ENCODE measurements at regions not wholly inside any gene's neighbourhood (a gene's known extent, or its start where the extent isn't known, plus 50 kb on each side); places are given as distances from the start of the nearest gene placed in this dataset.
"Not testable (repeated sequence)": the region's sequence is repeated elsewhere in the genome, so short reads cannot be mapped to it uniquely, and the experiment has no call there.

DNA sequence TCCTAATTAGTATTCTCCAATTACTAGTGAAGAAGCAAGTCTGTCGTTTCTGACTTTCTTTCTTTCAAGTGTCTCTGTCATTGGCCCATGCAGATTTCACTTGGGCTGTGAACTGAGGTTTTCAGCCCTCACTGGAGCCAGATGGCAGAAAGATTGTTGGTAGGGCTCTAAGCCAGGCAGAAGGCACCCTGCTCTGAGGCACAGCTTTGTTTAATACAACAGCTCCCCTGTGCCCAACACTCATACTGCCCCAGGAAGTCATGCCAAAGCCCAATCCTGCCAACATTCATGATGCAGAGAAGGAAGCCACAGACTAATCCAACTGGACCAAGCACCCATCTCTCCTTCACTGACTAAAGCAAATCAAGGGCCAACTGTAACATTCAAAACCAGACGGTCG lies 117.1 kb upstream of the FRG1 start:
- no peak for DNase-seq

DNA sequence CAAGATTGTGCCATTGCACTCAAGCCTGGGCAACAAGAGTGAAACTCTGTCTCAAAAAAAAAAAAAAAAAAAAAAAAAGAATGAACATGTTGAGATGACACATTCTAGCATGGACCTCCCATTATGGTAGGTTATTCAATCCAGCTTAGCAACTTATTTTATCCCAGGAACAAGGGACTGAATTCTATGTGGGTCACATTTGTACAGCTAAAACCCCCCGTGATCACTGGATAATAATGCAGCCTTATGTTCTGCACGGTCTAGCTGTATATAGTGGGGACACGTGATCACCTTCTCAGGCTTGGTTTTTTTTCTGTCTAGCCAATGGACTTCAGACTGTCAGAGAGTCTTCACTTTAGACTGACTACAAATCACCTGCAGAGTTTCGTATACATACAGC lies 115.2 kb upstream of the FRG1 start:
- DNase-seq, result no peak

DNA sequence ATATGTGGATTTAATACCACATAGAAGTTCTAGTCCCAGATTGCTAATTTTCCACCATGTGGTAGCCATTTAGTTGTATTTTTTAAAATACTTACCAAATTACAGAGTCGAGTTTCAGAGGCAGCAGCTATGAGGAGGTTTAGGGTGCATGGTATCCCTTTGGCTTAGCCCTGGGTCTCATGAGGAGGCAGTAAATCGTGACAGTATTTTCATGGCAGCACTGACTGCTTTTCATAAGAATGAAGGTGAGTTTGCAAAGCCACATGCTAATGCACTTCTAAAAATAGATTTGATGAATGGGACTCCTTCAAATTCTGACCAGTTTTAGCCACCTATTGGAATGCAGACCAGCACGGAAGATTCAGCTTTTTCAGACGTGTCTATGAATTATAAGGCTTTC lies 114.0 kb upstream of the FRG1 start:
- DNase-seq, result no peak

DNA sequence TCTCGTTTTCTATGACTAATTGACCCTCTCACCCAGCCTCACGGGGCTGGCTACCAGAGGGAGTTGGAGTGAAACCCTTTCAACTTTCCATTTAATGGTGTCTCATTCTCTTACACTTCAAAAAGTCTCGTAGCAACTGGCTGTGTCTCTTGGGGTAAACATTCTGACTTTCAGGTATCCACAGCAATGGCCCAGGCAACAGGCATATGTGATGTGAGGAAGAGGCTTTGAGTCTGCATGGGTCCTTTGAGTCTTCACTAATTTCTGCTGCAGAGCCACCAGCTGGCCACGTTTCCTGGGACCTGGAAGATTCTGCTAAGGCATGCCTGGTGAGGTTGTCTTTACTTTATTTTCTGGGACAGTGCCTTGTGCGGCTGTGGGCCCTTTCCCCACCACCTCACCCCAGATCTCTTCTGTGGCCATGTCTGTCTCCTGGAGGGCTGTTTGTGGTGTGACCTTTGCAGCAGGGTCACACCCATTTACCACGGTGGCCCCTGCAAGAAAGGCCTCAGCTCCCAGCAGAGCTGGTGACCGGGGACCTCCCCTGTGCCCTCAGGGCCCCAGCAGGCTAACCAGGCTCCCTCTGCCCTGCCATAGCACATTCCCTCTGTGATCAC lies 112.5 kb upstream of the FRG1 start:
- no peak for DNase-seq

DNA sequence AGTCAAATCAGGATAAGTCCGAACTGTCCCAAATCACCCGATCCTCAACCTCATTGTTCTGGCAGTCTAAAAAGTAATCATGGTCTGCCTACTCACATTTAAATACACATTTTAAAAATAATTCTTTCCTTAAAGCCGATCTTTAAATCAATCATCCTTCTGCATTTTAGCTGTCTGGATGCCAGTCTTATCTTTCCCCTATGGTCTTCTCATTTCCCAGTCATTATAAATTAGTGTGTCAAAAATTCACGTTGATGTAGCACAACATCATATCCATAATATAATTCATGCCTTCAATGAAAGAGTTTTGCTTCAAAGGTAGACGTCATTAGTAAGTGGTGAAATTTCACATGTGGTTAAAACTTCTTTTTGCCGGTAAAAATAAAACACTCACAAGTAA lies 108.1 kb upstream of the FRG1 start:
- DNase-seq, result no peak

DNA sequence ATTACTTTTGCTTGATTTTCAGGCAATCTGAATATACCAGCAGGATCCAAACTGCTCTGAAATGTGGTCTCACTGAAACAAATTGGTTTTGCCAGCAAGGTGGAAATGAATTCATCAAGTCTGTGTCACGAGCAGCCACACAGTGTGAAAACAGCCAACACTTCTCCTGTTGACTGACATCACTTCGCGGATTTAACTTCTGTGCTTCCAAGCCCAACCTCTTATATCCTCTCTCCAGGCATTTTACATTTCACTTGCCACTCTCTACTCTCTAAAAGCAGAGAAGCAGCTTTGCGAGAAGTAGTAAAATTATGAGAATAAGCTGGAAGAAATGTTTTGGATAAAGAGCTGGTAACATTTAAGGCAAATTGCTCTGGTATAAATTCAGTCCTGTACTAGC lies 106.1 kb upstream of the FRG1 start:
- DNase-seq, result no peak

DNA sequence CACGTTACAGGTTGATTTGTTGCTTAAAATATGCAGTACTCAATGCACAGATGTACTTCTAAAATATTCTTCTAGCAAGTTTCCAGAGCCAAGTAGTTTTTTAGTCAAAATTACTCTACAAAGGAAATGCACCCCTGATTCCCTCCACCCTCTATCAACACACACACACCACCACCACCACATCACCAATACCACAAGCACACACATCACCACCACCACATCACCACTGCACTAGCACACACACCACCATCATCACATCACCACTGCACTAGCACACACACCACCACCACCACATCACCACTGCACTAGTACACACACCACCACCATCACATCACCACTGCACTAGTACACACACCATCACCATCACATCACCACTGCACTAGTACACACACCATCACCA lies 105.2 kb upstream of the FRG1 start:
- DNase-seq, result no peak

DNA sequence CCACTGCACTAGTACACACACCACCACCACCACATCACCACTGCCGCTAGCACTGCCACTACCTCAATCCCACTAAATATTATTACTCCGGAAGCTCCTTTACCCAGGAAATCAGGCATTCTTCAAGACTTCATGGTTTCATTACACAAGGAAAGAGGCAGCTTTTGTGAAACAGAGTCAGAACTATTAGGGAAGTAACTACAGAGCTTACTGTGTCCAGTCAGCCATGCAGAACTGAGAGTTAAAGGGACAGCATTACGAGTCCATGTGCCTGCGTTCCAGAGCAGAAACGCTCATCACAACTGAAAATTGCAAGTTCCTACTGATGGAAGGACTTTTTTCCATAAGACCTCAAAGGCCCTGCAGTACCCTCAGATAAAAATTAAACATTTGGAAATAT lies 103.2 kb upstream of the FRG1 start:
- DNase-seq, result no peak

DNA sequence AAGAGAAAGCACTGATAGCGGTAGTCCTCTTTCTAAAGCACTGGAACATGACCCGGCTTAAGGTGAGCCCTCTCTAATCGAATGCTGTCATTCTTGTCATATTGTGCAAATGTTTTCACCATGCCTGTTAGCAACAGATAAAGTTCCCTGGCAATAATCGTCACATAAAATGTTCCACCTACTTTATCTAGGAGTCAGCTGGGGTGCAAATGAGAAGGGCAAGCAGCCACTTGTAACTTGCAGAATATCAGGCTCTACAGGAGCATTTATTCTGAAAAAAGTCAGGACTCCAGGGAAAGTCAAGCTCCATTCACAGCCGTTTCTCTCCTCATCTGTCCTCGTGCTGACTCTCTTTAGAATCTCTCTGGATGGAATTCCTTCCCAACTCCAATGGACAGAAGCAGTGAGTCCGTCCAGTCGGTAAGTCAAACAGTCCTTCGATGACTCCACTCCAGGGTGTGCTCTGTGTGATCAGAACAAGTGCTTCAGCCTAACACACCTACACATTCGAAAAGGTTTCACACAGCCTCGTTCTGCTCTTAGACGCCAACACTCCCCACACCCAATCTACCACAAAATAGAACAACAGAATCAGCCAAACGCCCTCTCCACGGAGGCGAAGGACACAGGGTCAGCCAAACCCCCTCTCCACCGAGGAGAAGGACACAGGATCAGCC lies 101.7 kb upstream of the FRG1 start:
- no peak for DNase-seq

DNA sequence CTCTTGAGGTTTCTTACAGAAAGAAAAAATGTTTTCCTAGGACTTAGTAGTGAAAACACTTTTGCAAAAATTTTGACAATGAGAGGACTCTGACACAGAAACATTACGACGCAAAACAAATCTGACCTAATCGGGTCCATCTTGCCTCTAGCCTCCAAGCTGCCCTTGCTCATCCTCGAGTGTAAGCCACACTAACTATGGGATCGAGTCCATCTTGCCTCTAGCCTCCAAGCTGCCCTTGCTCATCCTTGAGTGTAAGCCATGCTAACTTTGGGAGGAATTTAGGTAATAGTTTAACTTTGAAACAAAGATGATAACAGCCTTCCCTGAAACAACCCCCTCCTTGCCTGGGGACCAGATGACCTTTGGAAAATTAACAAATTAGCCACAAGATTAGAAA lies 100.3 kb upstream of the FRG1 start:
- no peak for DNase-seq

DNA sequence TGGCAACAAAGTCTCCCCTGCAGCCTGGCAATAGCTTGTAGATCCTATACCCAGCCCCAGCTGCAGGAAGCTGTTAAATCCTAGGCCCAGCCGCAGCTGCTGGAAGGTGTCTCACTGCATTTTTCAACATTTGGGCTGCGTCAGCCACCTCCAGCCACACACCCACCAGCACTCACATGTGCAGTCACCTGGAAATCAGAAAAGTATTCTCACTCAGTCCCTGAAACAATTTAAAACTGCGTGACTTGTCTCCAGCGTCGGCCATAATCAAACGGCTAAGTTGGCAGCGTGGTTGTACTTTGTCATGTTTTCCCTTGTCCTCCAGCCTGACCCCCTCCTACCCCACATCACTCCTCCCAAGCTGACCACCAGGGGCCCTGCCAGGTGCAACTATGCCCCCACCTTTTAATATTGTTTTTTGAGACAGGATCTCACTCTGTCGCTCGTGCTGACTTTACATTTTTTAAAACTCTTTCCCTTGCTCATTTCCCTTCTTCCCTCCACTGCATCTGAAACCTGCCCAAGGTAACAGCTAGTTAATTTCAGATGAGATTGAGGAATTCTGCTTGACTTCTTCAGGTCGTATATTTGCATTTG lies 97.2 kb upstream of the FRG1 start:
- DNase-seq, result no peak

DNA sequence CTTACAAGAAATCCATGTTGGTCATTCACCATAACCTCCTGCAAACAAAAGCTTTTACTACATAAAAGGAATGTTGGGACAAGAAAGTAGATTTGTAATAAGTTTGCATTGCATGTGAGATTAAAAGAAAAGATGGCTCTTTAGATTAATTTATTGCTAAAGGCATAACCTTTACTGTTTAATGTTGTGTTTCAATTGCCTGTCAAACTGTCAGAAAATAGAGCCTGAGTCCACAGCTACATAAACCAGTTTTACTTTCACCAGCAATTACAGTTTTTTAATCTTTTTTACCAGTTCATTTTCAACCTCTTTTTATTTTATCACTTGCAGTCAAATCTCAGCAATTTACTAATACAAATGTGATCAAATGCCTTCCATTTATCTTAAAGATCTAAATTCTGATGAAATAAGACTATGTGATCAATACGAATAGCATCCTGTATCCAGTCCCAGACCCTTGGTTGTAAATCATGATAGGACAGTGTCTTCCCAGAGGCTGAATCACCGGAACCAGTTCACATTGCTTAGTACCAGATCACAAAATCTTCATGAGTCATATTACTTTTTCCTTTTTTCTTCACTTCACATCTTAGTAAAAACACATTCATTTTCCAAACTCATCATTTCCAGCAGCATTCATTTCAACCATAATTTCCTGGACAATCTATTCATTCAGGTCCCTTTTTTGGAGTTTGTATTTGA lies 95.4 kb upstream of the FRG1 start:
- DNase-seq, result no peak

DNA sequence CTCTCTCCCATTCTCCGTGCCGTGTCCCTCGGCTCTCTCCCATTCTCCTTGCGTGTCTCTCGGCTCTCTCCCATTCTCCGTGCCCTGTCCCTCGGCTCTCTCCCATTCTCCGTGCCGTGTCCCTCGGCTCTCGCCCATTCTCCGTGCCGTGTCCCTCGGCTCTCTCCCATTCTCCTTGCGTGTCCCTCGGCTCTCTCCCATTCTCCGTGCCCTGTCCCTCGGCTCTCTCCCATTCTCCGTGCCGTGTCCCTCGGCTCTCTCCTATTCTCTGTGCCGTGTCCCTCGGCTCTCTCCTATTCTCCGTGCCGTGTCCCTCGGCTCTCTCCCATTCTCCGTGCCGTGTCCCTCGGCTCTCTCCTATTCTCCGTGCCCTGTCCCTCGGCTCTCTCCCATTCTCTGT lies 94.6 kb upstream of the FRG1 start:
- not testable (repeated sequence) for DNase-seq

DNA sequence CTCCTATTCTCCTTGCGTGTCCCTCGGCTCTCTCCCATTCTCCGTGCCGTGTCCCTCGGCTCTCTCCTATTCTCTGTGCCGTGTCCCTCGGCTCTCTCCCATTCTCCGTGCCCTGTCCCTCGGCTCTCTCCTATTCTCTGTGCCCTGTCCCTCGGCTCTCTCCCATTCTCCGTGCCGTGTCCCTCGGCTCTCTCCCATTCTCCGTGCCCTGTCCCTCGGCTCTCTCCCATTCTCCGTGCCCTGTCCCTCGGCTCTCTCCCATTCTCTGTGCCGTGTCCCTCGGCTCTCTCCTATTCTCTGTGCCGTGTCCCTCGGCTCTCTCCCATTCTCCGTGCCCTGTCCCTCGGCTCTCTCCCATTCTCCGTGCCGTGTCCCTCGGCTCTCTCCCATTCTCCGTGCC lies 94.1 kb upstream of the FRG1 start:
- DNase-seq, result not testable (repeated sequence)

DNA sequence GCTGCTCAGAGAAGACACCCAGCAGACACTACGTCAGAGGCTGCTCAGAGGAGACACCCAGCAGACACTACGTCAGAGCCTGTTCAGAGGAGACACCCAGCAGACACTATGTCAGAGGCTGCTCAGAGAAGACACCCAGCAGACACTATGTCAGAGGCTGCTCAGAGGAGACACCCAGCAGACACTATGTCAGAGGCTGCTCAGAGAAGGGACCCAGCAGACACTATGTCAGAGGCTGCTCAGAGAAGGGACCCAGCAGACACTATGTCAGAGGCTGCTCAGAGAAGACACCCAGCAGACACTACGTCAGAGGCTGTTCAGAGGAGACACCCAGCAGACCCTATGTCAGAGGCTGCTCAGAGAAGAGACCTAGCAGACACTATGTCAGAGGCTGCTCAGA lies 92.0 kb upstream of the FRG1 start:
- not testable (repeated sequence) for DNase-seq

DNA sequence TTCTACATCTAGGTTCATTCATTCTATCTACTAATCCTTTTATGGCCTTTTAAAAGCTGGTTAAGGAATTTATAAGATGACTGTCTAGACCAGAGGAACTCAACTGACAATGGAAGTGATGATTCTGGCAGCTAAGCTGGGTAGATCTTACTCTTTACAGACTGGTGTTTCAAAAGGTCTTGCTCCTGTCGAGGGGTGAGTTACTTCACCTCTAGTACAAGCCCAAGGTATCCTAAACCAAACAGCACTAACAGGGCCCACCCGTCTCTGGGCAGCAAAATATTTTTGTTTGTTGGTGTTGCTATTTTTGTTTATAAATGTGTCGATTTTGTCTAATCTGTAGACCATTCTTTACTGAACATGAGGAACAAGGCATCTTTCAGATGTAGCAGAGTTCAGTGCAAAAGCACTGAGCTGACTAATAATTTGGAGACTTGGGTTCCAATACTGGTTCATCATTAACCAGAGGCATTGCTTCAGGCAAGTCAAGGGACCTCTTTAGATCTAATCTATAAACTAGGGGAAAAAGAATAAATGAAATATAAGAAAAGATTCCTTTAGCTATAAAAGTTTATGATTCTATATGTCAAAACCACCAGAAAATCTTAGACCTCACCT lies 90.3 kb upstream of the FRG1 start:
- DNase-seq, result no peak

DNA sequence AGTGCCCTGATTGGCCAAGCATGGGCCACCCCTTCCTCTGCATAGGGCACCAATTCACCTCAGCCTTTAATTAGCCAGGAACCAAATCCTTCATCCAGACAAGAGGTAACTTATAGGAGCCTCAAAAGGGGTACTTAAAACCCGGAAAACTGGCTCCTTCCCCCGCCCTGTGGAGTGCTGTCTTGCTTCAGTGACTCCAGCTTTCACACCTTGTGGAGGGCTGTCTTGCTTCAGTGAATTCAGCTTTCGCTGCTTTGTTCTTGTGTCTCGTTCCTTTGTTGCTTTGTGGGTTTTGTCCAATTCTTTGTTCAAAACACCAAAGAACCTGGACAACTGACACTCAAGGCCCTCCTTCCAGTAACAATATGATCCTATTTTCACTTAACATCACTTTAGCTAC lies 82.2 kb upstream of the FRG1 start:
- no peak for DNase-seq

DNA sequence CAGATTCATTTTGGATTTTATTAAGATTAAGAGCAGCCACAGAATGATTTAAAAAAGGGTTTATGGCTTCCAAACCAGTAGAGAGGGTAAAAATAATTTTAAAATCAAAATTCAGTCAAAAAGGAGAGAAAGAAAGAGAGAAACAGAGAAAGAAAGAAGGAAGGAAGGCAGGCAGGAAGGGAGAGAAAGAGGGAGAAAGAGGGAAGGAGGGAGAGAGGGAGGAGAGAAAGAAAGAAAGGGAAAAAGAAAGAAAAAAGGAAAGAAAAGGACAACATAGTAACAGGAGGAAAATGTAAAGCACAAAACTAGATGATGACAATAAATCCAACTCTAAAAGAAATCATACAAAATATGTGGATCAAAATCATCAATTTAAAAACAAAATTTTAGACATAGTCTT lies 79.6 kb upstream of the FRG1 start:
- DNase-seq, result no peak

DNA sequence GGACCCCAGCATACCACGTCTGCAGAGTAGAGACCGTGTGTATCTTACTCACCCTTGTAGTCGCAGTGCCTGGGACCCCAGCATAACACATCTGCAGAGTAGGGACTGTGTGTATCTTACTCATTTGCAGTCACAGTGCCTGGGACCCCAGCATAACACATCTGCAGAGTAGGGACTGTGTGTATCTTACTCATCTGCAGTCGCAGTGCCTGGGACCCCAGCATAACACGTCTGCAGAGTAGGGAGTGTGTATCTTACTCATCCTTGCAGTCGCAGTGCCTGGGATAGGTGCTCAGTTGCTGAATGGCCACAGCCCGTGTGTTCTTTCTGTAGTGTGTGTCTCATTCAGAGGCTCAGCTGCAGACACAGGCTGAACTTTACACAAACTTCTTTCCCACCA lies 71.4 kb upstream of the FRG1 start:
- DNase-seq, result no peak

DNA sequence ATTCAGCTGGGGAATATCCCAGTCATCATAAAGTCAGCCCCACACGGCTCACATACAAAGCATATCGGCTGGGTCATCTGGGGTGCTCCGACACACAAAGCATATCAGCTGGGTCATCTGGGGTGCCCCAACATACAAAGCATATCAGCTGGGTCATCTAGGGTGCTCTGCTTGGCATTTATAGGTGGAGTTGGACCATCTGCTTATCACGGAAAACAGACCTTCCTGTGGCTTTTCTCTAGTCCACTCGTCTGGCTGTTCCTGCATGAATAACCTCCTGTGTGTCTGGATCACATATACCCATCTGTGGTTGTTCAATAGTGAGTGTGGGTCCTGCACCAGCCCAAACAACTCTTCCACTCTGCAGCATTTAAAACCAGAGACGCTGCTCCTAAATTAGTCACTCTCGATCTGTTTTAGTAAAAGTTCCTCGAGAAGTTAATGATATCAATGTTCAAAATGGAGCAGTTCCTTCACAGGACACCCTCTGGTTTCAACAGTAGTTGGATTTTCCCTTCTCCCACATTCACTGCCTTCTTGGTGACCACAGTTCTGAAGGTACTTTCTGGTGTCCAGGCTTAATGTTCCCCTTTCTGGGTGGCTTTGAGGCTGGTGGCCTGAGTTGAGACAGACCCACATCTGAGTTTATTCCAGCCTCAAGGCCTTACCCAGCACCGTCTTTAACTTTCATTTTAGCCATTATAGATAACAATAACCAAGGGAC lies 70.0 kb upstream of the FRG1 start:
- DNase-seq, result no peak

DNA sequence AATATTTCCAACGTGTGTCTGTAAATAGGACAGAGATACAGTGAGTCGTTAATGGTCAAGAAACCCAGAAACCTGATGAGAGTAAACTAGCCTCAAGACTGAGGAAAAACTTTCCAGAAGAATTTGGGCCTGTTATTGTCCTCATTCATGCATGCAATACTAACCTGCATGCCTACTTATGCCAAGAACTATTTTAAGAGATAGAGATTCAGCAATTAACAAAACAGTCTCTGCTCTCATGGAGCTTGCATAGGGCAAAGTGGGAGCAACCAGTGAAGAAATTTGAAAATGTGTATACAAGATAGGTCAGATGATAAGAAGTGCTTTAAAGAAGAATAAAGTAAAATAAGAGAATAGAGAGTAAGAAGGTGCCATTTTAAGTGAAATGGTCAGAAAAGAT lies 66.1 kb upstream of the FRG1 start:
- no peak for DNase-seq

DNA sequence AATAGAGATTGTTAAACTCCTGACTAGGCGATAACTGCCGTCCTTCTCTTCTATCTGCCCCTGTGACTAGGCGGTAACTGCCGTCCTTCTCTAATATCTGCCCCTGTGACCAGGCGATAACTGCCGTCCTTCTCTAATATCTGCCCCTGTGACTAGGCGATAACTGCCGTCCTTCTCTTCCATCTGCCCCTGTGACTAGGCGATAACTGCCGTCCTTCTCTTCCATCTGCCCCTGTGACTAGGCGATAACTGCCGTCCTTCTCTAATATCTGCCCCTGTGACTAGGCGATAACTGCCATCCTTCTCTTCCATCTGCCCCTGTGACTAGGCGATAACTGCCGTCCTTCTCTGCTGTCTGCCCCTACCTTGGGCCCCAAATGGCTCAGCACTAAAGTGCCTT lies 59.5 kb upstream of the FRG1 start:
- not testable (repeated sequence) for DNase-seq
